ENCODE measurements at regions not wholly inside any gene's neighbourhood (a gene's known extent, or its start where the extent isn't known, plus 50 kb on each side); places are given as distances from the start of the nearest gene placed in this dataset.

DNA sequence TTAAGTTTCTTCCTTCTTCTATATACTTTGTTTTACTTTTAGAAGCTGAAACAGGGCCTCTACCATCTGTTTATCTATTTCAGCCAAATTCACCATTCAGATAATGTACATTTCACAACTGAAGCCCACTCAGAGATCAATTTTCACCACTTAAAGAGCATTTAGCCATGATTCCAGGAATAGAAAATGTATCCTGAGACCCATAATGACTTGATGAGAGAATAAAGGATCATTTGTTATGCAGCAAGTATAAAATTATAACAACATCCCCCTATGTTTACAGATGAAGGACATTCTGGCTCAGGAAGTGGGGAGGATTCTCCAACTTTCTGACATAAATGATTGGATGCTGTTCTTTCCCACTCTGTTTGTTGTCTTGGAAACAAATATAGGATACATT, 962.1 kb upstream of the EEF2KMT start:
- intact Hi-C loops (cut with DNase I), result loop anchor here (5.0 kb wide), 1 partner anchor 52 kb away; no protein-coding TSS in a partner anchor
- Histone ChIP-seq H3K27ac (no peak overlapping the region), H3K36me3 (no peaks in the 10 kb centered on the region), H3K4me3 (no peak overlapping the region), H3K9me3 (no peaks in the 10 kb centered on the region), H3K4me1 (replicated peaks) (no peaks in the 10 kb centered on the region), H3K27me3 (replicated peaks; ENCODE audit: insufficient read depth) (no peaks in the 10 kb centered on the region)
- no peak for TF ChIP-seq POLR2A (IDR thresholded peaks at IDR 0.05)
- no peak for TF ChIP-seq POLR2AphosphoS5 (IDR thresholded peaks at IDR 0.05)
- TF ChIP-seq CTCF (IDR thresholded peaks at IDR 0.05), result no peak
- DNase-seq (ENCODE audit: low spot score), result no peak

GRCh38 chr16:6057821-6058220, 960.2 kb upstream of the EEF2KMT start:
- Histone ChIP-seq H3K36me3 (no peaks in the 10 kb centered on the region), H3K4me3 (no peak overlapping the region), H3K27me3 (replicated peaks; ENCODE audit: insufficient read depth) (no peaks in the 10 kb centered on the region), H3K27ac (no peak overlapping the region), H3K9me3 (no peaks in the 10 kb centered on the region), H3K4me1 (replicated peaks) (no peaks in the 10 kb centered on the region)
- WGBS, result 42% methylated on average over 6 of the region's 6 CpGs
- intact Hi-C loops (cut with DNase I), result loop anchor here (5.0 kb wide), 1 partner anchor 51 kb away; no protein-coding TSS in a partner anchor
- TF ChIP-seq POLR2A (IDR thresholded peaks at IDR 0.05), result no peak
- TF ChIP-seq POLR2AphosphoS5 (IDR thresholded peaks at IDR 0.05), result no peak
- no peak for TF ChIP-seq CTCF (IDR thresholded peaks at IDR 0.05)
- no peak for DNase-seq (ENCODE audit: low spot score)

DNA sequence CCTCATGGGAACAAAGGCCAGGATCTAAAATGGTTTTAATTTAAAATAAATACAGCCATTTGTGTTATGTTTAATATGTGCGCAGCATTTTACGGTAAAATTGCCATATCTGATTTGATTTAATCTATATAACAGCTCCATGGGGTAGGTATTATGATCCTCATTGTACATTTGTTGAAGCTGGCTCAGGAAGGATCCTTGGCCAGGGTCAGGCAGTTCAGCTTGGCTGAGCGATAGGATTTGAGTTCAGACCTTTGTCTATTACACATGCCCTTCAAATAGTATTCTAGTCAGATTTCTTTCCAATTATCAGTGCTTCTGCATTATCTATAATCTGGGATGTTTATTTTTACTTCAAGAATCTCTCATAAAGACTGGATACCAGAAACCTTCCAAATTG, 950.4 kb upstream of the EEF2KMT start:
- intact Hi-C loops (cut with DNase I), result no loop called here
- 56% methylated on average over 3 of the region's 3 CpGs for WGBS
- H3K36me3 ChIP-seq, result no peaks in the 10 kb centered on the region
- no peak overlapping the region for H3K4me3 ChIP-seq
- H3K27me3 ChIP-seq (replicated peaks; ENCODE audit: insufficient read depth), result no peaks in the 10 kb centered on the region
- DNase-seq (ENCODE audit: low spot score), result no peak
- no peaks in the 10 kb centered on the region for H3K4me1 ChIP-seq (replicated peaks)
- TF ChIP-seq CTCF (IDR thresholded peaks at IDR 0.05) (no peak), POLR2AphosphoS5 (IDR thresholded peaks at IDR 0.05) (no peak), POLR2A (IDR thresholded peaks at IDR 0.05) (no peak)
- H3K9me3 ChIP-seq, result no peaks in the 10 kb centered on the region
- H3K27ac ChIP-seq, result no peak overlapping the region

GRCh38 chr16:6047325-6047724, 949.7 kb upstream of the EEF2KMT start:
- intact Hi-C loops (cut with DNase I), result no loop called here
- Histone ChIP-seq H3K27me3 (replicated peaks; ENCODE audit: insufficient read depth) (no peaks in the 10 kb centered on the region), H3K4me1 (replicated peaks) (no peaks in the 10 kb centered on the region), H3K9me3 (no peaks in the 10 kb centered on the region), H3K36me3 (no peaks in the 10 kb centered on the region), H3K27ac (no peak overlapping the region), H3K4me3 (no peak overlapping the region)
- TF ChIP-seq POLR2A (IDR thresholded peaks at IDR 0.05) (no peak), CTCF (IDR thresholded peaks at IDR 0.05) (no peak), POLR2AphosphoS5 (IDR thresholded peaks at IDR 0.05) (no peak)
- no peak for DNase-seq (ENCODE audit: low spot score)
- 70% methylated on average over 3 of the region's 3 CpGs for WGBS

GRCh38 chr16:6038941-6039645, 941.5 kb upstream of the EEF2KMT start:
- Histone ChIP-seq H3K4me3 (no peak overlapping the region), H3K9me3 (no peaks in the 10 kb centered on the region), H3K27me3 (replicated peaks; ENCODE audit: insufficient read depth) (no peaks in the 10 kb centered on the region), H3K4me1 (replicated peaks) (no peaks in the 10 kb centered on the region), H3K27ac (no peak overlapping the region), H3K36me3 (no peaks in the 10 kb centered on the region)
- intact Hi-C loops (cut with DNase I), result no loop called here
- no peak for DNase-seq (ENCODE audit: low spot score)
- TF ChIP-seq POLR2A (IDR thresholded peaks at IDR 0.05) (no peak), CTCF (IDR thresholded peaks at IDR 0.05) (no peak), POLR2AphosphoS5 (IDR thresholded peaks at IDR 0.05) (no peak)
- 87% methylated on average over 5 of the region's 5 CpGs for WGBS
